HepG2 (cell line): ENCODE measurements at regions not wholly inside any gene's neighbourhood (a gene's known extent, or its start where the extent isn't known, plus 50 kb on each side); places are given as distances from the start of the nearest gene placed in this dataset.

Experiments used
- ATAC-seq: fragments of 200-7000 bp; cut with Tn5 transposase; 3 replicates; pipeline ENCODE4 v1.9.1; 2020; ENCODE audit warnings: mild to moderate bottlenecking, moderate library complexity
- BruUV-seq: library from RNA; stranded (reverse); fragments of 400-500 nt; replicated peaks from 2 replicates; lab custom pipeline; 2021; lab: Mats Ljungman, UMichigan
- CTCF ChIA-PET: fragments of 300-600 bp; formaldehyde crosslinking; extraction: SDS; loops from one replicate; lab custom pipeline; 2021; ENCODE audit warnings: low total read pairs, inconsistent platforms, low intra/inter-chr PET ratio; lab: Yijun Ruan, JAX
- POLR2A ChIA-PET: fragments of 350-600 bp; sonication (Branson Sonifier 250); formaldehyde crosslinking; loops from one replicate; lab custom pipeline; 2020; ENCODE audit warnings: antibody characterized with exemption, inconsistent platforms; lab: Yijun Ruan, JAX
- DNase-seq: peaks from one replicate; pipeline ENCODE4 v3.0.0-alpha.2; 2015; ENCODE audit warnings: low spot score
- FAIRE-seq: peaks from 3 replicates; lab custom pipeline; 2011; peaks lifted over from hg19 to GRCh38; lab: Jason Lieb, UNC
- H2AFZ ChIP-seq: one replicate; pipeline ENCODE4 v1.6.1; 2011; ENCODE audit warnings: low read length, inconsistent platforms
- H3K27ac ChIP-seq: fragments of 300-600 bp; 3 replicates; pipeline ENCODE4 v1.8.0; 2011; ENCODE audit warnings: mixed run types, mild to moderate bottlenecking, mixed read lengths, low read length, inconsistent platforms; ENCODE audit not compliant: insufficient read depth; ENCODE audit errors: extremely low read length
- H3K27me3 ChIP-seq, 2 experiments: fragments of 200-600 bp in 1 of 2; 2 replicates in 1 of 2; 3 replicates in 1 of 2; pipeline versions ENCODE4 v1.6.0 to v1.8.0; 2011; ENCODE audit warnings: low read length in 2 of 2, mild to moderate bottlenecking in 2 of 2, moderate library complexity in 2 of 2, inconsistent platforms in 1 of 2; ENCODE audit not compliant: insufficient read depth in 2 of 2, control insufficient read depth in 1 of 2
- H3K36me3 ChIP-seq, 2 experiments: fragments of 200-600 bp in 1 of 2; replicated peaks in 1 of 2; 2 replicates in 1 of 2; 3 replicates in 1 of 2; pipeline versions ENCODE4 v1.5.1 to v1.8.0; 2011; ENCODE audit warnings: low read length in 2 of 2, inconsistent platforms in 1 of 2; ENCODE audit not compliant: insufficient read depth in 2 of 2, control insufficient read depth in 1 of 2
- H3K4me1 ChIP-seq: 2 replicates; pipeline ENCODE4 v1.5.1; 2012; ENCODE audit warnings: low read length, inconsistent platforms; ENCODE audit not compliant: insufficient read depth
- H3K4me2 ChIP-seq: 2 replicates; pipeline ENCODE4 v1.6.0; 2011; ENCODE audit warnings: low read depth, low read length, inconsistent platforms
- H3K4me3 ChIP-seq, 3 experiments: fragments of 200-600 bp in 1 of 3; sonication (generic), shearing (Covaris generic) in 1 of 3; replicated peaks in 1 of 3; 2 replicates each; pipeline ENCODE4 v1.5.1; 2011 to 2016; ENCODE audit warnings: low read length in 3 of 3, inconsistent platforms in 2 of 3, low read depth in 2 of 3, mild to moderate bottlenecking in 2 of 3, control low read depth in 1 of 3, mixed read lengths in 1 of 3; ENCODE audit not compliant: insufficient read depth in 1 of 3
- H3K79me2 ChIP-seq: one replicate; pipeline ENCODE4 v1.6.1; 2011; ENCODE audit warnings: low read length, inconsistent platforms; ENCODE audit not compliant: insufficient read depth
- H3K9ac ChIP-seq: 2 replicates; pipeline ENCODE4 v1.6.0; 2011; ENCODE audit warnings: mild to moderate bottlenecking, low read depth, low read length, inconsistent platforms; ENCODE audit not compliant: insufficient read depth
- H3K9me3 ChIP-seq: 2 replicates; pipeline ENCODE4 v1.5.1; 2012; ENCODE audit warnings: mild to moderate bottlenecking, low read length
- H4K20me1 ChIP-seq: 2 replicates; pipeline ENCODE4 v1.6.0; 2011; ENCODE audit warnings: inconsistent platforms, mild to moderate bottlenecking, low read length, moderate library complexity; ENCODE audit not compliant: insufficient read depth
- ADNP ChIP-seq: sonication (generic); formaldehyde crosslinking; IDR thresholded peaks from 2 replicates; pipeline ENCODE4 v1.4.0; 2020; ENCODE audit warnings: missing genetic modification reagents
- ATF3 ChIP-seq: sonication (generic); formaldehyde crosslinking; IDR thresholded peaks from 2 replicates; pipeline ENCODE4 v1.4.0; 2020; ENCODE audit warnings: missing genetic modification reagents
- CREB3 ChIP-seq: sonication (generic); formaldehyde crosslinking; IDR thresholded peaks from 2 replicates; pipeline ENCODE4 v1.5.0; 2020; ENCODE audit warnings: missing genetic modification reagents
- IKZF4 ChIP-seq: sonication (generic); formaldehyde crosslinking; IDR thresholded peaks from 2 replicates; pipeline ENCODE4 v1.5.1; 2020; ENCODE audit warnings: borderline replicate concordance, mild to moderate bottlenecking, low read depth, missing genetic modification reagents; ENCODE audit errors: not compliant biosample characterization
- KLF12 ChIP-seq: sonication (generic); formaldehyde crosslinking; IDR thresholded peaks from 2 replicates; pipeline ENCODE4 v1.4.0; 2020; ENCODE audit warnings: missing genetic modification reagents, borderline replicate concordance
- MED13 ChIP-seq: sonication (generic); formaldehyde crosslinking; IDR thresholded peaks from 2 replicates; pipeline ENCODE4 v1.5.0; 2020; ENCODE audit warnings: missing genetic modification reagents
- MTA1 ChIP-seq: sonication (generic); formaldehyde crosslinking; IDR thresholded peaks from 2 replicates; pipeline ENCODE4 v1.4.0; 2020; ENCODE audit warnings: missing genetic modification reagents, mild to moderate bottlenecking, borderline replicate concordance
- MZF1 ChIP-seq: sonication (generic); formaldehyde crosslinking; IDR thresholded peaks from 2 replicates; pipeline ENCODE4 v1.8.1; 2023; ENCODE audit warnings: mild to moderate bottlenecking, missing genetic modification reagents, borderline replicate concordance
- NRL ChIP-seq: sonication (generic); formaldehyde crosslinking; IDR thresholded peaks from 2 replicates; pipeline ENCODE4 v1.5.0; 2020; ENCODE audit warnings: missing genetic modification reagents, mild to moderate bottlenecking, moderate library complexity, borderline replicate concordance
- PTBP1 ChIP-seq: fragments of 200-400 bp; formaldehyde crosslinking; IDR thresholded peaks from 2 replicates; pipeline ENCODE4 v1.6.1; 2018; ENCODE audit warnings: low read length, low read depth; ENCODE audit not compliant: poor library complexity, severe bottlenecking
- SATB2 ChIP-seq: sonication (generic); formaldehyde crosslinking; IDR thresholded peaks from 2 replicates; pipeline ENCODE4 v1.5.0; 2020; ENCODE audit warnings: missing genetic modification reagents
- SMYD3 ChIP-seq: sonication (generic); formaldehyde crosslinking; IDR thresholded peaks from 2 replicates; pipeline ENCODE4 v1.8.1; 2023; ENCODE audit warnings: mild to moderate bottlenecking, missing genetic modification reagents
- XBP1 ChIP-seq: sonication (generic); formaldehyde crosslinking; IDR thresholded peaks from 2 replicates; pipeline ENCODE4 v1.5.0; 2020; ENCODE audit warnings: missing genetic modification reagents
- ZBTB20 ChIP-seq: sonication (generic); formaldehyde crosslinking; IDR thresholded peaks from 2 replicates; pipeline ENCODE4 v1.8.1; 2023; ENCODE audit warnings: missing genetic modification reagents, low read depth, mild to moderate bottlenecking, borderline replicate concordance
- ZBTB37 ChIP-seq: sonication (generic); formaldehyde crosslinking; IDR thresholded peaks from 2 replicates; pipeline ENCODE4 v1.4.0; 2020; ENCODE audit warnings: mild to moderate bottlenecking, missing genetic modification reagents
- ZNF275 ChIP-seq: sonication (generic); formaldehyde crosslinking; IDR thresholded peaks from 2 replicates; pipeline ENCODE4 v1.8.0; 2022; ENCODE audit warnings: missing genetic modification reagents, mild to moderate bottlenecking, inconsistent platforms, borderline replicate concordance
- ZNF569 ChIP-seq: sonication (generic); formaldehyde crosslinking; IDR thresholded peaks from 2 replicates; pipeline ENCODE4 v1.5.0; 2020; ENCODE audit warnings: mild to moderate bottlenecking, missing genetic modification reagents, moderate library complexity, borderline replicate concordance
- WGBS: methylation state at CpG from one replicate; pipeline ENCODE4 v1.1.6; 2017; ENCODE audit warnings: low lambda C conversion rate; 5-methylcytosine and 5-hydroxymethylcytosine counted together
- in situ Hi-C: cut with HindIII; loops from 2 replicates; pipeline ENCODE4 v1.10.0; 2017; ENCODE audit warnings: low pct_unique_long_range_greater_than_20kb; ENCODE audit not compliant: extremely low pct_ligation_motif_present
- intact Hi-C: fragments of 100-400 bp; cut with micrococcal nuclease; formaldehyde crosslinking; loops from one replicate; pipeline ENCODE4 v1.10.0; 2022; ENCODE audit not compliant: unreplicated experiment

- intact Hi-C loops (no loop called here), in situ Hi-C loops (no loop called here)
- Histone ChIP-seq H3K36me3 (no peaks in the 10 kb centered on the region; a peak in 1 of 5 replicates), H3K79me2 (no peaks in the 10 kb centered on the region), H3K4me1 (no peaks in the 10 kb centered on the region), H3K27me3 (no peaks in the 10 kb centered on the region), H3K4me2 (no peak overlapping the region), H3K4me3 (no peak overlapping the region), H3K9ac (no peak overlapping the region), H2AFZ (no peak overlapping the region), H4K20me1 (no peaks in the 10 kb centered on the region), H3K27ac (no peak overlapping the region), H3K9me3 (no peaks in the 10 kb centered on the region)
- DNase-seq (no peak), ATAC-seq (no peak), FAIRE-seq (no peak)
- no TSS peak for BruUV-seq
- WGBS = 96% methylated on average over 2 of the region's 2 CpGs
- ChIA-PET CTCF (no interaction called here), POLR2A (no interaction called here)
- TF ChIP-seq MZF1 (CRISPR knock-in tag) = no peak
- TF ChIP-seq KLF12 (CRISPR knock-in tag) = no peak
- no peak for TF ChIP-seq ZNF275 (CRISPR knock-in tag)
- TF ChIP-seq ZNF569 (CRISPR knock-in tag) = no peak
- TF ChIP-seq ZBTB37 (CRISPR knock-in tag) = no peak
- TF ChIP-seq NRL = no peak
- no peak for TF ChIP-seq ADNP
- no peak for TF ChIP-seq IKZF4 (CRISPR knock-in tag)
- no peak for TF ChIP-seq SATB2 (CRISPR knock-in tag)
- TF ChIP-seq CREB3 (CRISPR knock-in tag) = no peak
- TF ChIP-seq MTA1 (CRISPR knock-in tag) = no peak
- no peak for TF ChIP-seq SMYD3
- no peak for TF ChIP-seq MED13 (CRISPR knock-in tag)
- no peak for TF ChIP-seq XBP1 (CRISPR knock-in tag)
- TF ChIP-seq ATF3 (CRISPR knock-in tag) = no peak
- no peak for TF ChIP-seq PTBP1
- TF ChIP-seq ZBTB20 (CRISPR knock-in tag) = no peak
Measured at GRCh38 chr5:96155147-96155546, 193.5 kb upstream of the ELL2 start.
